Neural progenitor cell (in vitro differentiated cells): ENCODE measurements at regions not wholly inside any gene's neighbourhood (a gene's known extent, or its start where the extent isn't known, plus 50 kb on each side); places are given as distances from the start of the nearest gene placed in this dataset.

Experiments
- DNase-seq: peaks from one replicate; pipeline ENCODE4 v3.0.0-alpha.2; 2016; ENCODE audit warnings: low spot score
- H2AFZ ChIP-seq: fragments of 200-600 bp; sonication (generic); replicated peaks from 2 replicates; pipeline ENCODE4 v1.6.1; 2016; ENCODE audit warnings: antibody characterized with exemption
- H3F3A ChIP-seq: fragments of 200-600 bp; sonication (generic); 2 replicates; pipeline ENCODE4 v1.6.1; 2016; ENCODE audit warnings: antibody characterized with exemption, low read depth
- H3K27ac ChIP-seq: fragments of 200-600 bp; sonication (generic); 2 replicates; pipeline ENCODE4 v1.5.1; 2016; ENCODE audit warnings: mild to moderate bottlenecking
- H3K27me3 ChIP-seq: fragments of 200-600 bp; sonication (generic); 2 replicates; pipeline ENCODE4 v1.6.1; 2016; ENCODE audit warnings: mild to moderate bottlenecking, moderate library complexity
- H3K36me3 ChIP-seq: fragments of 200-600 bp; sonication (generic); 2 replicates; pipeline ENCODE4 v1.5.1; 2016
- H3K4me1 ChIP-seq: fragments of 200-600 bp; sonication (generic); 2 replicates; pipeline ENCODE4 v1.6.1; 2016; ENCODE audit warnings: mixed run types
- H3K4me2 ChIP-seq: fragments of 200-600 bp; sonication (generic); 2 replicates; pipeline ENCODE4 v1.6.1; 2016
- H3K4me3 ChIP-seq: fragments of 200-600 bp; sonication (generic); 2 replicates; pipeline ENCODE4 v1.5.1; 2016
- H3K79me2 ChIP-seq: fragments of 200-600 bp; sonication (generic); 2 replicates; pipeline ENCODE4 v1.6.1; 2016; ENCODE audit warnings: low read depth
- H3K9ac ChIP-seq: fragments of 200-600 bp; sonication (generic); 2 replicates; pipeline ENCODE4 v1.6.1; 2016
- H3K9me3 ChIP-seq: fragments of 200-600 bp; sonication (generic); 2 replicates; pipeline ENCODE4 v1.5.1; 2016; ENCODE audit warnings: low read depth
- H4K20me1 ChIP-seq: fragments of 200-600 bp; sonication (generic); 2 replicates; pipeline ENCODE4 v1.6.1; 2016; ENCODE audit warnings: low read depth
- H3K27ac Mint-ChIP-seq: 3 replicates; pipeline ENCODE4 v1.8.0; 2021; ENCODE audit warnings: mixed read lengths
- H3K27me3 Mint-ChIP-seq: 2 replicates; pipeline ENCODE4 v1.8.0; 2022; ENCODE audit warnings: low read depth, mild to moderate bottlenecking, inconsistent platforms, moderate library complexity, mixed read lengths; ENCODE audit not compliant: insufficient read depth
- H3K36me3 Mint-ChIP-seq: 3 replicates; pipeline ENCODE4 v1.8.0; 2021; ENCODE audit warnings: mixed read lengths
- H3K4me1 Mint-ChIP-seq: 3 replicates; pipeline ENCODE4 v1.8.0; 2021; ENCODE audit warnings: mixed read lengths
- H3K4me3 Mint-ChIP-seq: 3 replicates; pipeline ENCODE4 v1.8.0; 2021; ENCODE audit warnings: mild to moderate bottlenecking, moderate library complexity, mixed read lengths
- H3K9me3 Mint-ChIP-seq: 3 replicates; pipeline ENCODE4 v1.8.0; 2020; ENCODE audit warnings: mixed read lengths
- EZH2 ChIP-seq: fragments of 200-600 bp; sonication (generic); IDR thresholded peaks from 2 replicates; pipeline ENCODE4 v1.6.1; 2017; ENCODE audit warnings: antibody characterized with exemption, mild to moderate bottlenecking, moderate library complexity
- EZH2phosphoT487 ChIP-seq: fragments of 200-600 bp; sonication (generic); IDR thresholded peaks from 2 replicates; pipeline ENCODE4 v1.6.1; 2017; ENCODE audit warnings: antibody characterized with exemption
- TF ChIP-seq, protein P1 (sequence below): fragments of 200-600 bp; sonication (generic); IDR thresholded peaks from 2 replicates; pipeline ENCODE4 v1.5.1; 2017; ENCODE audit warnings: antibody characterized with exemption, mild to moderate bottlenecking

DNA sequence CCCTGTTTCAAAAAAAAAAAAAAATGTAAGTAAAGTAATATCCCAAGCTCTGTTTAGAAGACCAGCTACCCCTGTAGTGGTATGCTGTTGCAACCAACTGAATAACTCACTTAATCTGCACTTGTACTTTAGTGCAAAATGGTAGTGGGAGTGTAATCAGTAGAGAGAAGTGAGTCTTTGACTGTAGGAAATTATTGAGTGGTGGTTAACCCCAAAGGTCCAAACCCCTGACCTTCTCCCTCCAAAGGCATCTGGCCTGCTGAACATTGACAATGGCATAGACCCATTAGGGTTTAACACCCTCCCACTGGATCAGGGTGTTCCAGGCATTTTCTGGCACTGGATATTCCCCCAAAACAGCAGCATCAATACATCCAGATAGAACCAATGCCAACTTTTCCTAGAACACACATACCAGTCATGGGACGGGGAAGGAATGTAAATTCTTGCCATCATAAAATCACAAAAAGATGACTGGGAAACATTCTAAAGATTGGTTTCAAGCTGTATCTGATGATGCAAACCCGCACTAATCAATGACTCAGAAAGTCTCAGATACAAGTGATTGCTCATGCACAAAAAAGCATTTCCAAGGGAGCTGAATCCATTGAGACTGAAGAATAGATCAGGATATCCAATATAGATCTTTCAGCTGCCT, 110.3 kb downstream of the MRPL39 start:
- TF ChIP-seq, protein P1, sequence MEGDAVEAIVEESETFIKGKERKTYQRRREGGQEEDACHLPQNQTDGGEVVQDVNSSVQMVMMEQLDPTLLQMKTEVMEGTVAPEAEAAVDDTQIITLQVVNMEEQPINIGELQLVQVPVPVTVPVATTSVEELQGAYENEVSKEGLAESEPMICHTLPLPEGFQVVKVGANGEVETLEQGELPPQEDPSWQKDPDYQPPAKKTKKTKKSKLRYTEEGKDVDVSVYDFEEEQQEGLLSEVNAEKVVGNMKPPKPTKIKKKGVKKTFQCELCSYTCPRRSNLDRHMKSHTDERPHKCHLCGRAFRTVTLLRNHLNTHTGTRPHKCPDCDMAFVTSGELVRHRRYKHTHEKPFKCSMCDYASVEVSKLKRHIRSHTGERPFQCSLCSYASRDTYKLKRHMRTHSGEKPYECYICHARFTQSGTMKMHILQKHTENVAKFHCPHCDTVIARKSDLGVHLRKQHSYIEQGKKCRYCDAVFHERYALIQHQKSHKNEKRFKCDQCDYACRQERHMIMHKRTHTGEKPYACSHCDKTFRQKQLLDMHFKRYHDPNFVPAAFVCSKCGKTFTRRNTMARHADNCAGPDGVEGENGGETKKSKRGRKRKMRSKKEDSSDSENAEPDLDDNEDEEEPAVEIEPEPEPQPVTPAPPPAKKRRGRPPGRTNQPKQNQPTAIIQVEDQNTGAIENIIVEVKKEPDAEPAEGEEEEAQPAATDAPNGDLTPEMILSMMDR, result no peak
- no peak for TF ChIP-seq EZH2phosphoT487
- no peak for TF ChIP-seq EZH2
- no peaks in the 10 kb centered on the region for H3K9me3 Mint-ChIP-seq

DNA sequence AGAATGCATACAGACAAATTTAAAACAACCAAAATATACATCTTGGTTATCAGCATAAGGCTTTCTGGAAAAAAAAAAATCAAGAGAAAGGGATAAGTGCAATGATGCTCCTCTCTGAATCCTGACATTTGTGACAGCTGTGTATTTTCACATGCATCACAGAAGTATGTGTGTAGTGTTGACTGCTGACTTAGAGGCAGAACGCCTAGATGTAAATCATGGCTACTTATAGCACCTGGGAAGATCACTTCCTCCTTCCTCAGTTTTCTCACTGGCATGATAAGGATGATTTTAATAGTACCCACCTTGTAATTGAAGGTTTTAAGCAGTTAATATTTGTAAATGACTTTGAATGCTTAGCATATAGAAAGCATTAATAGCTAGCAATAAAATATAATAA, 112.5 kb downstream of the MRPL39 start:
- H3K36me3 ChIP-seq, result no peaks in the 10 kb centered on the region
- no peak overlapping the region for H3K4me3 Mint-ChIP-seq
- no peaks in the 10 kb centered on the region for H3K27me3 ChIP-seq
- H3K9me3 Mint-ChIP-seq, result no peaks in the 10 kb centered on the region
- peaks cover 2% of the 10 kb centered on the region for H3K27me3 Mint-ChIP-seq
- no peak for DNase-seq
- H3K27ac ChIP-seq, result no peak overlapping the region
- H3F3A ChIP-seq, result no peaks in the 10 kb centered on the region
- peaks cover 4% of the 10 kb centered on the region for H3K4me1 Mint-ChIP-seq
- no peaks in the 10 kb centered on the region for H3K36me3 Mint-ChIP-seq
- H4K20me1 ChIP-seq, result no peaks in the 10 kb centered on the region
- H3K79me2 ChIP-seq, result no peaks in the 10 kb centered on the region
- H3K4me3 ChIP-seq, result no peak overlapping the region
- H3K27ac Mint-ChIP-seq, result no peak overlapping the region
- H2AFZ ChIP-seq, result no peak overlapping the region
- H3K4me1 ChIP-seq, result no peaks in the 10 kb centered on the region
- no peak overlapping the region for H3K9ac ChIP-seq
- TF ChIP-seq, protein P1, result no peak
- TF ChIP-seq EZH2 (no peak), EZH2phosphoT487 (no peak)
- no peaks in the 10 kb centered on the region for H3K9me3 ChIP-seq
- H3K4me2 ChIP-seq, result no peak overlapping the region

More for the DNA sequence above, 110.3 kb downstream of the MRPL39 start:
- Histone ChIP-seq H3K27me3 (no peaks in the 10 kb centered on the region), H2AFZ (no peak overlapping the region), H3K9ac (no peak overlapping the region), H3K4me3 (no peak overlapping the region), H3K9me3 (no peaks in the 10 kb centered on the region), H3K27ac (no peak overlapping the region), H4K20me1 (no peaks in the 10 kb centered on the region), H3F3A (no peaks in the 10 kb centered on the region), H3K4me2 (no peak overlapping the region), H3K79me2 (no peaks in the 10 kb centered on the region), H3K36me3 (no peaks in the 10 kb centered on the region), H3K4me1 (no peaks in the 10 kb centered on the region)
- Mint-ChIP-seq H3K27me3 (peaks cover 2% of the 10 kb centered on the region), H3K4me1 (peaks cover 4% of the 10 kb centered on the region), H3K27ac (no peak overlapping the region), H3K36me3 (no peaks in the 10 kb centered on the region), H3K4me3 (no peak overlapping the region)
- DNase-seq, result no peak

GRCh38 chr21:25493722-25494121, 113.6 kb downstream of the MRPL39 start:
- no peak overlapping the region for H3K4me3 ChIP-seq
- H3K4me3 Mint-ChIP-seq, result no peak overlapping the region
- no peak for TF ChIP-seq EZH2
- TF ChIP-seq, protein P1, result no peak
- TF ChIP-seq EZH2phosphoT487, result no peak
- no peaks in the 10 kb centered on the region for H4K20me1 ChIP-seq
- no peaks in the 10 kb centered on the region for H3K9me3 ChIP-seq
- H3K27ac Mint-ChIP-seq, result no peak overlapping the region
- no peaks in the 10 kb centered on the region for H3K4me1 ChIP-seq
- H3K27ac ChIP-seq, result no peak overlapping the region
- peaks cover 4% of the 10 kb centered on the region for H3K4me1 Mint-ChIP-seq
- no peaks in the 10 kb centered on the region for H3K27me3 ChIP-seq
- H3K9ac ChIP-seq, result no peak overlapping the region
- no peak for DNase-seq
- no peaks in the 10 kb centered on the region for H3K9me3 Mint-ChIP-seq
- no peaks in the 10 kb centered on the region for H3F3A ChIP-seq
- H3K27me3 Mint-ChIP-seq, result peaks cover 2% of the 10 kb centered on the region
- no peaks in the 10 kb centered on the region for H3K79me2 ChIP-seq
- H3K36me3 ChIP-seq, result no peaks in the 10 kb centered on the region
- H3K36me3 Mint-ChIP-seq, result no peaks in the 10 kb centered on the region
- H3K4me2 ChIP-seq, result no peak overlapping the region
- H2AFZ ChIP-seq, result no peak overlapping the region
